ENCODE measurements at regions not wholly inside any gene's neighbourhood (a gene's known extent, or its start where the extent isn't known, plus 50 kb on each side); places are given as distances from the start of the nearest gene placed in this dataset.

- H3K4me1 Mint-ChIP-seq = no peaks in the 10 kb centered on the region
- DNase-seq (no peak), ATAC-seq (no peak)
- H3K36me3 Mint-ChIP-seq = no peaks in the 10 kb centered on the region
- peaks cover 11 to 74% (median 16%) of the 10 kb centered on the region in 5 donors for H3K27me3 Mint-ChIP-seq
- POLR2A ChIA-PET = no interaction called here
- H3K27ac Mint-ChIP-seq = no peak overlapping the region
- H3K9me3 Mint-ChIP-seq = peaks cover 0 to 4% (median 0%) of the 10 kb centered on the region in 9 donors
- H3K4me3 Mint-ChIP-seq = no peak overlapping the region
These were observed 160.1 kb upstream of the DAP start for GRCh38 chr5:10921160-10921559.

DNA sequence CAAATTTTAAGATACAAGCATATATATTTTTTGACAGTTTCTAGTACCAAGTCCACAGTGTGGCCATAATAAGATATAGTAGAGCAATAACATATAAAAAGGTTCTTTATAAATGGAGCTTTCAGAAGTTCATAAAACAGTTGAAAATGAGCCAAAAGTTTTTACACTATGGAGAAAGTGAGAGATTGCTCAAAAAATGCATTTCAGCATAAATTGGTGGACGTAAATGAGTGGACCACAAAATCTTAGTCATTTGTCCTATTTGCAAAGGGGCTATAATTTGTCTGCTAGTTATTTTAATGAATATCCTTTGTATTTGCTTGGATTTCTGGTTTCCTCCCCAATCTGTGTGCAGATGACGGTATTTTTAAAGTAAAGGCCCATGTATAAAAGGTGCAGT lies 159.4 kb upstream of the DAP start:
- no peak for ATAC-seq
- H3K4me3 Mint-ChIP-seq = no peak overlapping the region

DNA sequence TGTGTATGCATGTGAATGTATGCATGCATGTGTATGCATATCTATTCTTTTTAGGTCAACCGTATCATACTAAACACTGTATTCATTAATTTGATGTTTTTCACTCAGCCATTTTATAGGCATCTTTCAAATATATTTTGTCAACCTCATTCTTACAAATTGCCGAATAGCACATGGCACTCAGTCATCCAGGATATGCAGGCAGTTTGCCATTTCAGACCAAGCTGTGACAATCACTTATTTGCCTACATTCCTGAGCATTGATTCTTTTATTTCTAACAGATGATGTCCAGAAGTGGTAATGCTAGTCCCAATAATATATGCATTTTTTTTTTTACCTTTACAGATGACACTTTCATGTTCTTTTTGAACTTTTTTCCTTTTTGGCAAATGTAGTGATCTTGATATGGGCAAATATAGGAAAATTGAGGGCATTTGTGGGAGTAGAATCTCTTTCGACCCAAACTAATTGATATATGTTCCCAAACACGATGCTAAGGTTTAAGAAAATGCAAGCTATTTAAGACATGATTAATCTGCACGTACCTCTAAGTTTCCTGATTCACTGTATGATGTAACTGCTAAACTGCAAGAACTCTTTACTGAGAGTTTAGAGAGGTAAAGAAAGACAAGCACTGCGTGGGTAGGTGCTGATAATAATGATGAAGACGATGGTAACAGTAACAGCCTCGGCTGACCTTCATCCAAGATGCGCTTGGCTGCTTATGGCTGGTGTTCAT lies 153.9 kb upstream of the DAP start:
- H3K4me3 Mint-ChIP-seq = no peak overlapping the region
- POLR2A ChIA-PET = no interaction called here
- H3K27me3 Mint-ChIP-seq = peaks cover 16 to 59% (median 21%) of the 10 kb centered on the region in 5 donors
- DNase-seq = no peak
- no peaks in the 10 kb centered on the region for H3K9me3 Mint-ChIP-seq
- no peaks in the 10 kb centered on the region for H3K36me3 Mint-ChIP-seq
- no peak for ATAC-seq
- peaks cover 0 to 4% (median 0%) of the 10 kb centered on the region in 4 donors for H3K4me1 Mint-ChIP-seq
- H3K27ac Mint-ChIP-seq = no peak overlapping the region

More for the DNA sequence above, 159.4 kb upstream of the DAP start:
- Mint-ChIP-seq H3K27ac (no peak overlapping the region), H3K27me3 (peaks cover 12 to 80% (median 16%) of the 10 kb centered on the region in 5 donors), H3K36me3 (no peaks in the 10 kb centered on the region), H3K4me1 (no peaks in the 10 kb centered on the region), H3K9me3 (peaks cover 0 to 4% (median 0%) of the 10 kb centered on the region in 9 donors)
- POLR2A ChIA-PET = no interaction called here
- DNase-seq = no peak

- ATAC-seq = no peak
- POLR2A ChIA-PET = no interaction called here
- H3K4me3 Mint-ChIP-seq = no peak overlapping the region
- H3K9me3 Mint-ChIP-seq = peaks cover 0 to under 1% (median 0%) of the 10 kb centered on the region in 9 donors
- DNase-seq = no peak
- no peak overlapping the region for H3K27ac Mint-ChIP-seq
- H3K27me3 Mint-ChIP-seq = peaks cover 9 to 49% (median 18%) of the 10 kb centered on the region in 5 donors
- peaks cover 0 to 4% (median 0%) of the 10 kb centered on the region in 4 donors for H3K4me1 Mint-ChIP-seq
- no peaks in the 10 kb centered on the region for H3K36me3 Mint-ChIP-seq
These were observed 152.8 kb upstream of the DAP start for GRCh38 chr5:10913841-10914240.

- POLR2A ChIA-PET = no interaction called here
- peaks cover 9 to 43% (median 19%) of the 10 kb centered on the region in 5 donors for H3K27me3 Mint-ChIP-seq
- H3K27ac Mint-ChIP-seq = no peak overlapping the region
- H3K4me1 Mint-ChIP-seq = peaks cover 0 to 4% (median 0%) of the 10 kb centered on the region in 4 donors
- H3K36me3 Mint-ChIP-seq = no peaks in the 10 kb centered on the region
- ATAC-seq = no peak
- peaks cover 0 to 3% (median 0%) of the 10 kb centered on the region in 9 donors for H3K9me3 Mint-ChIP-seq
- no peak overlapping the region for H3K4me3 Mint-ChIP-seq
- DNase-seq = no peak
These were observed 152.3 kb upstream of the DAP start for GRCh38 chr5:10913181-10913810.

- peaks cover 0 to 3% (median 0%) of the 10 kb centered on the region in 9 donors for H3K9me3 Mint-ChIP-seq
- POLR2A ChIA-PET = no interaction called here
- H3K27me3 Mint-ChIP-seq = peaks cover 11 to 37% (median 21%) of the 10 kb centered on the region in 5 donors
- DNase-seq (no peak), ATAC-seq (no peak)
- no peak overlapping the region for H3K27ac Mint-ChIP-seq
- H3K36me3 Mint-ChIP-seq = no peaks in the 10 kb centered on the region
- peaks cover 0 to 4% (median 0%) of the 10 kb centered on the region in 4 donors for H3K4me1 Mint-ChIP-seq
- no peak overlapping the region for H3K4me3 Mint-ChIP-seq
These were observed 151.4 kb upstream of the DAP start for GRCh38 chr5:10912435-10912834.

GRCh38 chr5:10910261-10910660 lies 149.2 kb upstream of the DAP start:
- no peak overlapping the region for H3K4me3 Mint-ChIP-seq
- H3K4me1 Mint-ChIP-seq = peaks cover 0 to 4% (median 0%) of the 10 kb centered on the region in 4 donors
- DNase-seq = no peak
- no peak overlapping the region for H3K27ac Mint-ChIP-seq
- POLR2A ChIA-PET = no interaction called here
- no peaks in the 10 kb centered on the region for H3K36me3 Mint-ChIP-seq
- peaks cover 0 to 4% (median 0%) of the 10 kb centered on the region in 9 donors for H3K9me3 Mint-ChIP-seq
- no peak for ATAC-seq
- peaks cover 11 to 23% (median 16%) of the 10 kb centered on the region in 5 donors for H3K27me3 Mint-ChIP-seq

DNA sequence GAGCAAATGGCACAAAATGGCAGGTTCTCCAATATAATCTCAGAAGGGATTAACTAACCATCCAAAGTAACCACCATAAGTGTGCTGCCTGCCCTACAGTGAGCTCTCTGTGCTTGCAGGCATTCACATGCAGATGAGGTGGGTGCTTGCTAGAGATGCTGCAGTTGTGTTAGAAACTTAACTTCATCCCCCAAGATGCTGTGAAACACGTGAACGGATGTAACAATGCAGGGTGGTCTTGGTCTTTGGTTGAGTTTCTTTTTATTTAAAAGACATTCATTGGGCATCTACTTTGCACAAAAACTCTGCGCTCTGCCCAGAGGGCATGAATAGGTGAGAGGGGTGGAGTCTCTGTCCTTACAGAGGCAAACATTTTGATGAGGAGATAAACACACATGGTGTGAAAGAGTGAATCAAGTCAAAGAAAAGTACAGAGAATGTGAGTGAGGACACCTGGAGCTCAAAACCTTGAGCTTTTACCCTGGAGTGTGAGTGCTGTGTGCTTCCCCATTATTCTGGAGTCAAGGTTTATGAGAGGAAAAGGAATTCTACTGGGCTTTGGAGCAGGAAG lies 143.9 kb upstream of the DAP start:
- no peak for ATAC-seq
- POLR2A ChIA-PET = no interaction called here
- Mint-ChIP-seq H3K4me1 (no peaks in the 10 kb centered on the region), H3K27ac (no peak overlapping the region), H3K4me3 (no peak overlapping the region), H3K27me3 (peaks cover 10 to 30% (median 13%) of the 10 kb centered on the region in 5 donors), H3K36me3 (no peaks in the 10 kb centered on the region), H3K9me3 (peaks cover 0 to 7% (median 0%) of the 10 kb centered on the region in 9 donors)
- DNase-seq = no peak

- Mint-ChIP-seq H3K36me3 (no peaks in the 10 kb centered on the region), H3K9me3 (peaks cover 0 to 7% (median 0%) of the 10 kb centered on the region in 9 donors), H3K4me3 (no peak overlapping the region)
These were observed 142.9 kb upstream of the DAP start for GRCh38 chr5:10903786-10904560.

DNA sequence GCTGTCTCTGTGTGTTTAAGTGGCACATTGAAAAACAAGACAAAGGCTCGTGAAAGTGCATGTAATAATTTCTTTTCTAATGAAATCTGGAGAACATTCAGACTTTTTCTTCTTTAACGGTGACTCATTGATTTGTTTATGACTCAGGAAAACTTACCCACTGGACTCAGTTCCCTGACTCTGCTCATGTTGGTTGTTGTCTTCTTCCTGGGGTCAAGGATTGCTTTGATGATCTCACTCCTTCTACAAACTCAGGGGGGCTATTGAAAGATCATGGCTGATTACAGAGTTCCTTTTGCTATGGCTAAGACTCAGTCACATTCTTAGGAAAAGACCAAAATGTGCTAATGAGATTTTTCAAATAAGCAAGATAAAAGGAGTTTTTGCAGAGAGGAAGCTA lies 141.1 kb upstream of the DAP start:
- Mint-ChIP-seq H3K36me3 (no peaks in the 10 kb centered on the region), H3K4me3 (no peak overlapping the region), H3K27me3 (peaks cover 8 to 43% (median 15%) of the 10 kb centered on the region in 5 donors), H3K27ac (no peak overlapping the region), H3K9me3 (peaks cover 0 to 4% (median 0%) of the 10 kb centered on the region in 9 donors), H3K4me1 (no peaks in the 10 kb centered on the region)
- DNase-seq (no peak), ATAC-seq (no peak)
- POLR2A ChIA-PET = no interaction called here

More at GRCh38 chr5:10903786-10904560, 142.9 kb upstream of the DAP start:
- Mint-ChIP-seq H3K4me1 (no peaks in the 10 kb centered on the region), H3K27ac (no peak overlapping the region), H3K27me3 (peaks cover 10 to 40% (median 13%) of the 10 kb centered on the region in 5 donors)
- ATAC-seq (no peak), DNase-seq (no peak)
- POLR2A ChIA-PET = no interaction called here

DNA sequence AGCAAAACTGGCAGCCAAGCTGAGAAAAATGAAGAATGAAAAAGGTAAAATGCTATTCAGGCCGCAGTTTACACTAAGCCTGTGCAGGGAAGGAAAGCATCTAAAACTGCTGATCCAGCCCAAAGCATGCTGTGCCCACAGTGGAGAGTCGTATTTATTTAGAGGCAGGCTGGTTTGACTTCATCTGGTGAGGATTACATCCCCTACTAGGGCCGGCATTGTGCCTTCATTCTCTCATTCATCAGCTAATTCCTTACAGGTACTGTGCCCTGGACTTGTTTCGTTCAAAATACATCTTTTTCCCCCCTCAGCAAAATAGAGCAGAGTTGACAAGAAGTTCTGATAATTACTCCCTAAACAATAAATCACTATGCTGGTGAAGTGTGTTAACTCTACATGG lies 137.5 kb upstream of the DAP start:
- no peak overlapping the region for H3K4me3 Mint-ChIP-seq
- ATAC-seq = no peak
- peaks cover 2 to 33% (median 6%) of the 10 kb centered on the region in 5 donors for H3K27me3 Mint-ChIP-seq
- no peaks in the 10 kb centered on the region for H3K9me3 Mint-ChIP-seq
- H3K4me1 Mint-ChIP-seq = no peaks in the 10 kb centered on the region
- no peak for DNase-seq
- no peak overlapping the region for H3K27ac Mint-ChIP-seq
- POLR2A ChIA-PET = no interaction called here
- H3K36me3 Mint-ChIP-seq = no peaks in the 10 kb centered on the region

- Mint-ChIP-seq H3K36me3 (peaks cover 0 to 5% (median 0%) of the 10 kb centered on the region in 3 donors), H3K4me1 (no peaks in the 10 kb centered on the region), H3K9me3 (peaks cover 0 to 6% (median 3%) of the 10 kb centered on the region in 9 donors), H3K27me3 (peaks cover 2 to 22% (median 3%) of the 10 kb centered on the region in 5 donors), H3K27ac (no peak overlapping the region), H3K4me3 (no peak overlapping the region)
- DNase-seq (no peak), ATAC-seq (no peak)
- POLR2A ChIA-PET = no interaction called here
These were observed 135.0 kb upstream of the DAP start for GRCh38 chr5:10896016-10896415.
